RKO (cell line): ENCODE measurements at regions not wholly inside any gene's neighbourhood (a gene's known extent, or its start where the extent isn't known, plus 50 kb on each side); places are given as distances from the start of the nearest gene placed in this dataset.

Experiments used
- DNase-seq: peaks from one replicate; pipeline ENCODE4 v3.0.0-alpha.2; 2016; ENCODE audit warnings: low spot score

DNA sequence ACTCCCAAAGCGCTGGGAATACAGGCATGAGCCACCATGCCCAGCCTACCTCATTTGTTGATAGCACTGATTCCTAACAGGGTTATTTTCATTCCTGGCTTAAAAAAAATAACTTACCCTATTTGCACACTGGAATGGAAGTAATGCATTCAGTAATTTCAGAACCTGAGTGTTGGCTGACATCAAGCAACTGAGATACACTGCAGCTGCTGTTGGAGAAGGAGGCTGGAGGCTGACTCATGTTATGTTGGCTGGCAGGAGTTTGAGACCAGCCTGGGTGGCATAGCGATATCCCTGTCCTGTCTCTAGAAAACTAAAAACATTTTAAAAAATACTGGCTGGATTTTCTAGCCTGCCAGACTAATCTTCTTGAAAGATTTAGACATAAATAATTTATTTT lies 385.1 kb upstream of the MEX3C start:
- DNase-seq, result no peak

DNA sequence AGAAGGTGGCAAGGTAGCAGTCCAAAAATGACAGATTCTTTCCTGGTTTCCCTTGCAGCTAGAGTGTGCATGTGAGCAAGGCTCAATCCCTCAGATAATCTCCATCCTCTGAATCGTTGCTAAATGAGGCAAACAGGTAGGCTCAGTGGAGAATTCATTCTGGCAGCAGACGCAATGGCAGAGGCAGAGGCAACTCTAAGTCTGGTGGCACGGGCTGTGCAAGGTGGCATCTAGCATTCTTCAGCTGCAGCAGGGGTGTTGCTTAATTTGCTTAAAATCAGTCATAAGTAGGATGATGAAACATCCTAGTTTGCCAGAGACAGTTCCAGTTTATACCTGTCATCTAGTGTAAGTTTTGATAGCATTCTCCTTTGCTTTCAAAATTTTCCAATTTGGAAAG lies 391.1 kb upstream of the MEX3C start:
- no peak for DNase-seq

DNA sequence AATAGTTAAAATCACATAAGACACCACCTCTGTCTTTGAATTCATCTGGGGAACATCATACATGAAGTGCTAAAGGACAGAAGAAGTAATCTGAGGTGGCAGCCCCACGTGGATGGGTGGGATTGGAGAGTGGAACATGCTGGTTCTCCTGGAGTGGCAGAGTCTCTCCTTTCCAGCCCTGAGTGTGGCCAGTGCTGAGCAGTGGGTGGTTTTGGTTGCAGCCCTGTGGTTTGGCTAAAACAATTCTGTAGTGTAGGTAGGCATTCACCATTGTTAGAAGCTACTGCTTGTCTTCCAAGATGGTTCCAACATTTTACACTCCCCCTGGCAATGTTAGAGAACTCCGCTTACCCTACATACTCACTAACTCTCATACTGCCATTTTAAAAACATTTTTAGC lies 396.4 kb upstream of the MEX3C start:
- no peak for DNase-seq

DNA sequence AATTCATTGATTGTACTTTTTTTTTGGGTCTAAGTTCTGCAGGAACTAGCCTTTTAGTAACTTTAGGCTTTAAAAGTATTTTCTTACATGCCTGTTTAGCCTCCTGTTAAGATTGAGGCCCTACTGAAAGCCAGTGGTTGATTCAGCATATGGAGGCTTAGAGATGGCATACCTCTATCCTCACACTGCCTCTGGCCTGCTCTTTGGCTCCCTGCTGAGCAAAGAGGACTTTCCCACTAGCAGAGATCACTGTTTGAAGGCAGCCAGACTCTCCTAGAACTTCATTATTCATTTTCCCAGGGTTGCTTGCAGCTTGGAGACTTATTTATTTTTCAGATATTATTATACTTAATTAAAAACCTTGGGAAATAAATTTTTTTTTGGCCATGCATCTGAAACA lies 405.6 kb upstream of the MEX3C start:
- DNase-seq, result no peak

DNA sequence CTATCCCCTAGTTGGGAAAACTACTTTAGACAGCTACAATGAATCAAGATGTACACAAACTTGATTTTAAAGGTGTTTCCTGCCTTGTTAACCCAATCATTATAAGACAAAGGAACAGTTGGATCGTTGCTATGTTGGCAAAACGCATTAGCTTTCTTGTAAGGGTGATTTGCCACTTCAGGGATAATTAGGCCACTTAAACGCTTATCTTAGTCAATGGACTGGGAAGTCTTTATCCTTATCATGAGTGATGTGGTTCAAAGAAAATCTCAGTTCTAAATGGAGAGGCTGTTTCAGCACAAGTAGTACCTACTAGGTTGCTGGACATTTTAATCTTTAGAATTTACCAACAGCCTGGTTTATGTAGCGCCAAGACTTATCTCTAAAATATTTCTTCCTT lies 406.1 kb upstream of the MEX3C start:
- no peak for DNase-seq

DNA sequence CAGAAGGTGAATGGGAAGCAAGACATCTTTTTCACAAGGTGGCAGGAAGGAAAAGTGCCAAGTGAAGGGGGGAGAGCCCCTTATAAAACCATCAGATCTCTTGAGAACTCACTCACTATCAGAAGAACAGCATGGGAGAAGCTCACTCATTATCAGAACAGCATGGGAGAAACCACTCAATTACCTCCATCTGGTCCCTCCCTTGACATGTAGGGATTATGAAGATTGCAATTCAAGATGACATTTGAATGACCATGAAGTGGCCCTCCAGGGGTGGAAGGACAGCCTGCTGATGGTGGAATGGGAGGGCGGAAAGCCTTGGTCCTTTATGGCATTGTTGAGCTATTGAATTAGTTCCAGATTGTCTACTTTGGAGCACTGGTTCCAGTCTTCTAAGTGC lies 413.0 kb upstream of the MEX3C start:
- no peak for DNase-seq

DNA sequence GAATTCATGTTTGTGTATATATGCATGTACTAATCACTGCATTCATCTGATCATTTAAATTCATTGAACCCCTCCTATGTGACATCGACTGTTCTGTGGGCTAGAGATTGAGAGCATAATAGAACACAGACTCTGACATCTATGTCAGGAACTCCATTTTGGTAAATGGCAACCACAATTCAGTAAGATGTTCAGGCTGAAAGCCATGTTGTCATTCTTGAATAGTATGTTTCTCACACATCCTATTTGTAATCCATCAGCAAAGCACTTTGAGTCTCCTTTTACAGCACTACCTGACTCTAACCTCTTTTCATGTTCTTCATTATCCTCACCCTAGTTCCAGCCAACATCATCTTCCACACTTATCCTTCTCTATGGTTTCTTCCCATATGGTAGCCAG lies 413.8 kb upstream of the MEX3C start:
- DNase-seq, result no peak

DNA sequence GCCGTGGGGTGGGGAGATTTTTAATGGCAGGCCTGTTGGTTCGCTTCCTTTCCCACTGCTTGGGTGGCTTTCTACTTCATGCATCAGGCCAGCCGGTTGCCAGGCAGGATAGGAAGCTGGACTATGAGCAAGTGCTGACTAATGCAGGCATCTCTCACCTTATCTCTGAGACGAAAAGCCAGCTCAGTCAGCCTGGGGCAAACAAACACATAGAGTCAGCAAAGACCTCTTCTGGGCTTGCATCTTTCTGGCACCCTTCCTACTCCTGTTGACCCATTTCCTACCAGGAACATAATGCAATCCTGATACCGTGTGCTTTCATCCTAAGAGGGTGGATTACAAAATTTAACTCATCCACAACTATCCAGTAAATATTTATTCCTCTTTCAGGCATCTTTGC lies 416.6 kb upstream of the MEX3C start:
- peak; percentile 64 for DNase-seq

DNA sequence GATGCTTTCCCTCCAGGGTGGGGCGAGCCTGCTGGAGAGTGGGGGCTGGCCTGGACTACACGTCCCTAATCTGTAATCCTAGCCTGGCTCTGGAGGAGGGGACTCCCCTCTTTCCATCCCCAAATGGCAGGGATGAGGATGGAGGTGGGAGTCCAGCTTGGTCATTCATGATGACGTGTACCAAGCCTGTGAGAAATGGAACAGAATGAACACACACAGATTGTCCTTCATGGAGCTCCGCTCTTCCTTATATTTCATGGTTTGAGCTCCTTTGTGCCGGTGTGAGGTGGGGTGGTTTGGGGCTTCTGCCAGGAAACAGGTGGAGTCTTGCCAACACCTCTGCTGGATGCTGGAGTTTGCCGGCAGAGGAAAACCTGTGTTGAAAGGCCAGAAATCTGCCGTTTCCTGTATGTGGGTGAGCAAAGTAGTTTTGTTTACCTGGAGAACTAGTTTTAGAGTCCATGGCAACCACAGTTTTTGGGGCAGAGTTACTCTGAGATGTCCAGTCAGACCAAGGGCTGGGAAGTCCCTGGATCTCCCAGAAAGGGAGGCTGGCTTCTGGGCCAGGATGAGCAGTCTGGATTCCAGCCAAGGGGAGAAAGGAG lies 417.6 kb upstream of the MEX3C start:
- no peak for DNase-seq

DNA sequence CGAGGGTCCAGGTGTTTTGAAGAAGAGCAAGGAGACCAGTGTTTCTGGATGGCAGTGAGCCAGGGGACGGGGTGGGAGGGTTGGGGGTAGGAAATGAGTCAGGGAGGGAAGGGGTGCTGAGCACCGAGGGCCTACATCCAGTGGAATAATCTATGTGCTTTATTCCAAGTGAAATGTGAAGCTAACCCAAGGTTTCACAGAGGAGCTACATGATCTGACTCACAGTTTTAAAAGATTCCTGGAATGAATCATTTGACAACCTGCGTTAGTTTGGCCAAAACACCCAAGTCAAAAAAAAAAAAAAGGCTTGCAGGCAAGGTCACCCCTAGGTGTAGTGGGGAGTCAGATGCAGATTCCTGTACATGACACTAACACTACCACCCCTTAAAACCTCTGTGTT lies 419.7 kb upstream of the MEX3C start:
- no peak for DNase-seq

DNA sequence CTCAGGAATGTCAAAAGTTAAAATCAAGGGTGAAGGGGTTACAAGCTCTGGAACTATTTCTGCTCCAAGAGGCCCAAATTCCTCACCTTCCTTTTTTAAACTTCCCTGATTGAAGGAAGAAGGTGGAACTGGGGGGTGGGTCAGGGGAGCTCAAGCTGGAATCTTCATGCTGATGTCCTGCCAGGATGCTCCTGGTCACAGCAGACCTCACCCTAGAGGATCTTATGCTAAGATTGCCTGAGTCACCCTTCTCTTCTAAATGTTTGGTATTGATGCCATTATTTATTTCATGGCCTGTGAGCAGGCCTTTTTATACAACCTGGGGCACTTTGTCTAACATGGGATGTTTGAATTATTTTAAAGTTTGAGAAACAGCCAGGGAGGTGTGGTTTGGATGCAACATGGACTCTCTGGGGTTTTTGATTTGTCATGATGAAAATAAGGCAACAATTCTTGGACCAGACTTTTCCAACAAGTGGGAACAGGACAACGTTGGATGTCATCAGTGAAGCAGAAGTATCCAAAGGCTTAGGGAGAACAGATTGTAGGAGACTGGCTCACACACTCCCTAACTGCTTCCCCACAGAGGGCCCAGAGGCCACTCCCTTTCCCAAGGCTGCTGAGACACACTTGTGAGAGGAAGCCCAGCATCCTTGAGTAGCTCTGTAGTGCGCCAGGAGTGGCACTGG lies 420.2 kb upstream of the MEX3C start:
- no peak for DNase-seq

DNA sequence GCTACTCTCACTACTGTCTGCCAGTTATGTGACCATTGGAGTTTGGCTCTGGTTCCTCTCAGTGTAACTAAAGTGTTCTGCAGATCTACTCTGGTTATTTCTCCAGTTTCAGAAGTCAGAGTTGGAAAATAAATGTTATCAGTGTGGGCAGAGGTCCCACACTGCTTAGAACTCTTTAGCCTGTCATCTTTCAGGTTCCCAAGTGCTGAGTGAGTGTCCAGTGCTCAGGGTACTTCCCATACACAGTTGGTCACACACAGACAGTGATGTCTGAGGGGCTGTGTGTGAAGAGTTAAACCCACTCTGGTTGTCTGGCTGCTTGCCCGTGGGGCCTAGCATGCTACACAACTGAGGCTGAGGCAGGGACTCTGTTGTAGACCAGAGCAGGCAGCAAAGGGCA lies 421.8 kb upstream of the MEX3C start:
- no peak for DNase-seq

DNA sequence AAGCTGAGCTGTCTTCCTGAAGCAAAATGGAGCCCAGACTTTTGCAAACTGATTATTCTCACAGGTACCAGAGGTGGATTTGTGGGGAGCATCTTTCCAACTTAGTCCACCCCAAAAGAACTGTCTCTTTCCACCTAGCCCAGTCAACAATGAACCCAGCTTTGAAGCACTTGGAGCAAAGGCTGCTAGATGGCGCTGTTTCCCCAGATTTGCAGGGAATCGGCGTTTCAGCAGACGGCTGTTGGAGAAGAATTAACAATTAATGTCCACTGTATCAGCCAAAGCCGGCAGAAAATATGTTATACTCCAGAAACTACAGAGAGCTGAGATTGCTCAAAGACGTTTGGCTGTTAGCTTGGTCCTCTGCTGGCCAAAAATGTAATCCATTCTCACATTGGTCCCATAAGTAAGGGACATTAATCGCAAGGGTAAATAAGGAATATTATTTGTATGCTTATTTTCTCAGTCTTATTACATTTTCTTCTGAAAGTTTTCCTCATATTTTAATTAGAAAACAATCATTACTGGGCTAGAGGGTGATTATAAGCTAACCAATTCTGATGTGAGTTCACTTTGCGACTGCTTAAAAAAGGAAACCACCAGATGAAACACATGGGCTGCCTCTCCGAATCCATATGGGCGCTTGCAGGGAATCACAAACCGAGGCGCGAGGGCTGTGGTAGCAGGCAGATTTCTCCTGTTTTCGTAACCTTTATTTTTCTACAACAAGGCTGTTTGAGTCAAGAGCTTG lies 423.8 kb upstream of the MEX3C start:
- peak; percentile 55 for DNase-seq

DNA sequence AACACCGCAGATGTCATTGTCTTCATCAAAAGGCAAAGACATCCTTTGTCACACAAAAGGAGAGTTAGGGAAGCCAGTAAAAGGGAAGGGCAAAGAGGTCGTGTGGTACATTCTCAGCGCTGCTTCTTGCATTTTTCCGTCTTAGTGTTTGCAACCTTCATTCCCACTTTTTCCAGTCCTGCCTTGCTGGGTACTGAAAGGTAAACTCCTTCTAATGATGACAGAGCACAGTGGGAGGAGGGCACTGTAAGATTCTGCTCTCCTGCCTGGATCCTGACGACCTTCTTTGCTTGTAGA lies 424.3 kb upstream of the MEX3C start:
- no peak for DNase-seq

DNA sequence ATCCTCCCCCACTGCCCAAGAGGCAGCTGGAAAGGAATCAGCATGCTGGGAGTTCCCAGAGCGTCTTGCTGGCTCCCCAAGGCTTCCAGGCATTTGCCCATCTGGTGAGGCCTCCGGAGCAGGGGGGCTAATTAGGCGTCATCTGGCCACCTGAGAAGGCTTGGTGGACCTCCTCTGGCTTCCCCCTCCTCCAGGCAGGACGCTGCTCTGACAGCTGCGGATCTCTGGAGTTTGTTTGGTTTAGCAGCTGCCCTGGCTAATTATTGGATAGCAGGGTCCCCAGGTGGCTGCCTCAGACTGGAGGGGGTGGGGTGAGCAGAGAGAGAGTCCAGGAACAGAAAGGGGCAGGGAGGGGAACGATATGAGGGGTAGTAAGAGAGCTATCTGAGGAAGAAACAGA lies 425.2 kb upstream of the MEX3C start:
- DNase-seq, result no peak

DNA sequence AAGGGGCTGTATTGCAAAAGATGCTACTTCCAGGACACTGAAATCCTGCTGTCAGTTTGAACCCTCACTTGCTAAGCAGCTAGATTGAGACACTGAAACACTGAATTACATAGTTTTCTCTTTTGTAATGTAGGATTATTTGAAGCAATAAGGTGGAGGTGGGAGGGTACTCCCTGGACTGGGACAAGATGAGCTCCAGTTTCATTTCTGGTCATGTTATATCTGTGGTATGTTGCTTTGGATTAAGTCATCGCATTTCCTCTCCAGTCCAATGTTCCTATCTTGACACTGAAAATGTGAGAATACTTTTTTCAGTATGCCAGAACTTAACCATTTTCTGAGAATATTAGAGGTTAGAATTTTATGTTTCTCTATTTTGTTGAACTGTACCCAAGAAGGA lies 426.2 kb upstream of the MEX3C start:
- DNase-seq, result no peak

DNA sequence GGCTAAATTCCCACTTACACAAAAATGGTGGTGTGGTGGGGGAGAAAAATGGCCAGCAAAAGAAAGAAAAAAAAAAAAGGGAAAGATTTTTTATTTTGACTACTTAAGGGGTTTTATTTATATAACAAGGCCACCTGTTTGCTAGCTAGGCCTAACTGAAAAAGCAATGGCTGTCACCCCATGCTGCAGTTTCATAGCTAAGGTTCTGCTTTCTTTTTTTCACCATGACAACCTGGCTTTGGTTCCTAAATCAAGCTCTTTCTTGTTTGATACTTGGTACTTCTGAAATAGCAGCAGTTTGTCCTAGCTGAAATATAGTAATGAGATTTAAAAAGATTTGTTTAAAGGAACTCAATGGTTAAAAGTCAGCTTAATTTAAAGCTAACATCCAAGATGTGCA lies 433.2 kb upstream of the MEX3C start:
- no peak for DNase-seq

DNA sequence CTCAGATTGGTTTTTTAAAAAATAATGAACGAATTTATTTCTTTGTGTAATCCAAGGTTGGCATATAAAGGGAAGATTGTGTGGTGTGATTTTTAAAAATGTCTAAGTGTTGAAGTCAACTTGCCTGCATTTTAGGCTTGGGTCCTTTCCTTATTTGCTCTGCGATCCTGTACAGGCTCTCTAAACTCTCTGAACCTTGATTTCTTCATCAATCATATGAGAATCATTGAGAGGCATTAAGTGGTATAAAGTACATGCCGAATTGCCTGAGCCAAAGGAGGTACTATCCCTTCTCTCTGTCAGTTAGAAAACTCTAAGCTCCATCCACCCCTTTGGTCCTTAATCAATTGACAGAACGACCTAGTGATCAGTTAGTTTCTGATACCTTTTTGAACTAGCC lies 440.4 kb upstream of the MEX3C start:
- DNase-seq, result no peak

DNA sequence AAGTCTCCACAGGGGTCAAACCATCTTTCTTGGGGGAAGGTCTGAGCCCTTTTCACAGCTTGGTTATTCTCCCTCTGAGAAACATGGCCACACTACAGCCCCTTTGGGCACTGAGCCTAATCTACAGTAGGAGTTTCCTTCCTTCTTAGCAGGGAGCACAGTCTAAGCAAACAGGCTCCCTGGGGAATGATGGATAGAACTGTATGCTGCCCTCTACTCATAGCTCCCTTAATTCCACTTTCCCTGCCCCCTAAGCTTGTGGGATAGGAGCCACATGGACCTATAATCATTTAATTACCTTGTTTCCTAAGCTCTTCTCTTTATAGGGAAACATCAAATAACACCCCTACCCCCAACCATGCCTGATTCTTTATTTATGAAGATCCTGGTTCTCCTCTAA lies 442.1 kb upstream of the MEX3C start:
- DNase-seq, result no peak

DNA sequence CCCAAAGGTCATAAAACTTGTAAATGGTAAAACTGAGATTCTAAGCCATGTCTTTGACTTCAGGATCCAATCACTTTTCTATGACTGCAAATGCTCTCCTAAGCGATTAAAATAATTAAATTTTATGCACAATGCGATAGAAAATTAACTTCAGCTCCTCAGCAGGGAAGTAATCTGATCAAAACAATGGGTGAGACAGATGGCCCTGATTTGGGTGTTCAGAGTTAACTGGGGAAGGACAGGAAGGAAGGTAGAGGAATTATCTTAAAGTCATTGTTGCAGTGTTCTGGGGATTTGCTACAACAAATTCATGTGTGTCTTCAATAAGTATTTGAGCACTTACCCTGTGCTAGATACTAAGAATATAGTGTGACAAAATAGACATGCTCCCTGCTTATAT lies 446.0 kb upstream of the MEX3C start:
- no peak for DNase-seq

DNA sequence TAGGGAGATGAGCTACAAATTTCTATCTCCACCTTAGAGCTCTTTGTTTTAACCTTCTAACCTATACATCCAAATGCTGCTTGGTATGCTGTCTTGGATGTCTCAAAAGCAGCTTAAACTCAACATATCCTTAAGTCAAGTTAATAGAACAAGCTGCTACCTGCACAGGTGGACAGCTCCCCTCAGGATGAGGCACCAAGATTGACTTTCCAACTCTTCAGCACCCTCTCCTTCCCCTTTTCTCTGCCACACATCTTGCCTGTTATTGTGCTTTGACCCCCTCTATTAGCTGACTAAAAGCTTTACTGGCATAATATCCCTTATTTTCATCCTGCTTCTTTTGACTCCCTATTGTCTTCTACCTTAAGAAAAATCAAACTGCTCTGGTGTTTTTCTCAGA lies 448.1 kb upstream of the MEX3C start:
- no peak for DNase-seq

DNA sequence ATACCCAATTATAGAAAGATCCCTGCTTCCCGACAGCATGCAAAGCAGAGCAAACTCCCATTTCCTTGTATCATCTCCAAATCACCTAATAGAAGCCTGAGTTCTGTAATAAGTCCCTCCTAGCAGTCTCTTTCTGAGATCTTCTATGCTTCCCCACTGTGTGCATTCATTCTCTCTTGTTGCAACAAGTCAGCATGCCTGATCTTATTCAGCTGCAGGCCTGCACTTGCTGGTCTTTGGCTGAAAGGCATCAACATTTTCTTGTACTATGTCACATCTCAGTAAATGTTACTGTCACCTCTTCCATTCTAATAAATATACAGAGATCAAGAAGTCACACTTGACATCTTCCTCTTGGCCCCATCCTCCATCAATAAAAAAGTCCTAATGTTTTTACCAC lies 449.9 kb upstream of the MEX3C start:
- DNase-seq, result no peak

DNA sequence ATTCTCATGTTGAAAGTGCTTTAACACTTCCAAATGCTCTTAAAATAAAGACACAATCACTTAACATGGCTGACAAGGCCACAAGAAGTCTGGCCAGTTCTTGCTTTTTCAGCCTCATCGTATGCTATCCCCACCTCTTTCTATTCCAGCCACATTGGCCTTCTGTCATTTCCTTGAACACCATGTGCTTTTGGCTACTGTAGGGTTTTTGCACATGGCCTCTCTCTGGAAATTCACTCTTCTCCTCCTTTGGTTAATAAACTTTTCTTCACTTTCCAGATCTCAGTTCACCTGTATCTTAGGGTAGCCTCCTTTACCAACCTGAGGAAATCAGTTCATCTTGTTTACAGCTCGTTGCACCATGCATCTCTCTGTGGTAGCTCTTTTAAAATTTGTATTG lies 450.5 kb upstream of the MEX3C start:
- DNase-seq, result no peak

DNA sequence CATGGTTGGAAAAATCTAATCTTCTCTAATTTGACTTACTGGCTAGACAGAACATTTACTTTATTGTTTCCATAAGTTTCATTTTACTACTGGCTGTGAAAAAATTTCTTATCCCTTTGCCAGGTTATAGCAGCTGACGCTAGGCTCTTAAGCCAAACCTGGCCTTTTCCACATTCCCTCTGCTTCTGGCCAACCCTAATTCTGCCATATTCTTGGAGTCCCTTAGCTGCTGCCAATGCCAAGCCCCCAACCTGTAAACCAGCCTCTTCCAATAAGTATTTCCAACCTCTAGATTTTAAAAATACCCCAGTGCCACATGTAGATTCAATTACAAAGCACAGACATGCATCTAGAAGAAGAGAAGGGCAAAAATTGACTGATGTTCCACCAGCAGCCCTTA lies 452.3 kb upstream of the MEX3C start:
- no peak for DNase-seq
